ENCODE measurements at regions not wholly inside any gene's neighbourhood (a gene's known extent, or its start where the extent isn't known, plus 50 kb on each side); places are given as distances from the start of the nearest gene placed in this dataset.

DNA sequence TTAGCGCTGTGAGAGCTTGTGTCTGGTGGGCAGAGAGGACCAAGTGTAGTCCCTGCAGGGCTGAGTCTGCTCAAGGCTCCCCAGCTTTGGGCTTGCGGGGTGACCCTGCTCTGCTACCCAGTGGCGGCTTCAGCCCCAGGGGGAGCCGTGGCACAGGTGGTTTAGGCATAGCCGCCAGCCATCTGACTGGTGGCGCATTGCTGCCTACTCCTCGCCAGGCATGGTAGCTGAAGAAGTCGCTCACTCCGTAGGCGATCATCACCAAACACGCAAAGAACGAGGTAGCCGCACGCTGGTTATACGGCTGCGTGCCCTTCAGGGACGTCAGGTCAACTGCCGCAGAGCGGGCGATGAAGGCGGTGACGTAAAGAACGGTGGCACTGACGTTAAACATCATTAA, 180.7 kb upstream of the DIPK2B start:
- TF ChIP-seq, protein P1, sequence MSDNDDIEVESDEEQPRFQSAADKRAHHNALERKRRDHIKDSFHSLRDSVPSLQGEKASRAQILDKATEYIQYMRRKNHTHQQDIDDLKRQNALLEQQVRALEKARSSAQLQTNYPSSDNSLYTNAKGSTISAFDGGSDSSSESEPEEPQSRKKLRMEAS (IDR thresholded peaks at IDR 0.05) = no peak
- TF ChIP-seq, protein P2, sequence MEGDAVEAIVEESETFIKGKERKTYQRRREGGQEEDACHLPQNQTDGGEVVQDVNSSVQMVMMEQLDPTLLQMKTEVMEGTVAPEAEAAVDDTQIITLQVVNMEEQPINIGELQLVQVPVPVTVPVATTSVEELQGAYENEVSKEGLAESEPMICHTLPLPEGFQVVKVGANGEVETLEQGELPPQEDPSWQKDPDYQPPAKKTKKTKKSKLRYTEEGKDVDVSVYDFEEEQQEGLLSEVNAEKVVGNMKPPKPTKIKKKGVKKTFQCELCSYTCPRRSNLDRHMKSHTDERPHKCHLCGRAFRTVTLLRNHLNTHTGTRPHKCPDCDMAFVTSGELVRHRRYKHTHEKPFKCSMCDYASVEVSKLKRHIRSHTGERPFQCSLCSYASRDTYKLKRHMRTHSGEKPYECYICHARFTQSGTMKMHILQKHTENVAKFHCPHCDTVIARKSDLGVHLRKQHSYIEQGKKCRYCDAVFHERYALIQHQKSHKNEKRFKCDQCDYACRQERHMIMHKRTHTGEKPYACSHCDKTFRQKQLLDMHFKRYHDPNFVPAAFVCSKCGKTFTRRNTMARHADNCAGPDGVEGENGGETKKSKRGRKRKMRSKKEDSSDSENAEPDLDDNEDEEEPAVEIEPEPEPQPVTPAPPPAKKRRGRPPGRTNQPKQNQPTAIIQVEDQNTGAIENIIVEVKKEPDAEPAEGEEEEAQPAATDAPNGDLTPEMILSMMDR (IDR thresholded peaks at IDR 0.05) = no peak
- TF ChIP-seq EP300 (IDR thresholded peaks at IDR 0.05) (no peak), POLR2A (IDR thresholded peaks at IDR 0.05; ENCODE audit: low read length) (no peak), HDAC2 (IDR thresholded peaks at IDR 0.05) (no peak)
